Activated CD4-positive, alpha-beta T cell treated with anti-CD3 and anti-CD28 coated beads, Interleukin-2, amount 10 ng/mL, durations not matched to agents 7 days and 5 days (primary cell): ENCODE measurements at regions not wholly inside any gene's neighbourhood (a gene's known extent, or its start where the extent isn't known, plus 50 kb on each side); places are given as distances from the start of the nearest gene placed in this dataset.
A peak's percentile ranks its signal among the peaks of the same experiment; 100 is the strongest.

ENCODE experiments used
- CTCF ChIA-PET: fragments of 350-600 bp; sonication (Branson Sonifier 250); formaldehyde crosslinking; loops from one replicate; lab custom pipeline; 2021; ENCODE audit warnings: antibody characterized with exemption; lab: Charles Lee
- POLR2A ChIA-PET: fragments of 350-600 bp; sonication (Branson Sonifier 250); formaldehyde crosslinking; loops from one replicate; lab custom pipeline; 2021; ENCODE audit warnings: antibody characterized with exemption; lab: Charles Lee
- DNase-seq: peaks from one replicate; pipeline ENCODE4 v3.0.0-alpha.2; 2020
- H3K27ac Mint-ChIP-seq: one replicate; pipeline ENCODE4 v1.8.0; 2021; ENCODE audit warnings: mild to moderate bottlenecking, moderate library complexity, mixed read lengths
- H3K27me3 Mint-ChIP-seq: one replicate; pipeline ENCODE4 v1.8.0; 2021; ENCODE audit warnings: mixed read lengths
- H3K36me3 Mint-ChIP-seq: one replicate; pipeline ENCODE4 v1.8.0; 2021; ENCODE audit warnings: low read depth, mixed read lengths
- H3K4me1 Mint-ChIP-seq: one replicate; pipeline ENCODE4 v1.8.0; 2021; ENCODE audit warnings: mixed read lengths
- H3K4me3 Mint-ChIP-seq: one replicate; pipeline ENCODE4 v1.8.0; 2021; ENCODE audit warnings: mild to moderate bottlenecking, moderate library complexity, mixed read lengths
- H3K9me3 Mint-ChIP-seq: one replicate; pipeline ENCODE4 v1.8.0; 2021; ENCODE audit warnings: mixed read lengths

DNA sequence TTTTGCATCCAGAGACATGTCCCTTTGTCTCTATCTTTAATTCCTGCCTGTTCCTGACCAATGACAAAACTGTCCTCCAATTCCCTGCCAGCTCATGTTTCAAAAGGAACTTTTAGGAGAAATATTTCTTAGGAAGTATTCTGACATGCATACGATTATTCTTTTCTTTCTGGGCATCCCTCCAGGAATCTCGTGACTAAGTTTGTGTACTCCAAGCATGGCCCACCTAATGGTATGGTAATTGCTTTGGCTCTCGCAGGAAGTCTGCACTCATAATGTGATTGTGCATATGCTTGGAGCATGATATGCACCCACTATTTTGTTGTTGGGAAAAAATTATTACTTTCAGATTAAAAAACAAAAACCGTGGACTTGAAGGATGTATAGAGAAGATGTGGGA, 256.4 kb downstream of the PRDM2 start:
- no peaks in the 10 kb centered on the region for H3K9me3 Mint-ChIP-seq
- no peak overlapping the region for H3K27ac Mint-ChIP-seq
- DNase-seq = no peak
- H3K4me3 Mint-ChIP-seq = no peak overlapping the region
- POLR2A ChIA-PET = no interaction called here
- no peaks in the 10 kb centered on the region for H3K36me3 Mint-ChIP-seq
- no peaks in the 10 kb centered on the region for H3K4me1 Mint-ChIP-seq
- CTCF ChIA-PET = no interaction called here
- H3K27me3 Mint-ChIP-seq = peaks cover 11% of the 10 kb centered on the region

- Mint-ChIP-seq H3K9me3 (no peaks in the 10 kb centered on the region), H3K4me1 (no peaks in the 10 kb centered on the region), H3K4me3 (no peak overlapping the region), H3K27me3 (peaks cover 10% of the 10 kb centered on the region), H3K27ac (no peak overlapping the region), H3K36me3 (no peaks in the 10 kb centered on the region)
- DNase-seq = peak; percentile 65
- CTCF ChIA-PET = no interaction called here
- POLR2A ChIA-PET = no interaction called here
Observed at GRCh38 chr1:13960375-13960987, 260.5 kb downstream of the PRDM2 start.

GRCh38 chr1:13964768-13965167, 264.8 kb downstream of the PRDM2 start:
- no peak for DNase-seq
- ChIA-PET CTCF (interaction anchor here (0.5 kb wide), 1 partner anchor 477 kb away, joined by 3 read pairs; no protein-coding TSS in a partner anchor), POLR2A (no interaction called here)
- H3K9me3 Mint-ChIP-seq = peaks cover 2% of the 10 kb centered on the region
- H3K36me3 Mint-ChIP-seq = no peaks in the 10 kb centered on the region
- H3K27me3 Mint-ChIP-seq = peaks cover 4% of the 10 kb centered on the region
- H3K27ac Mint-ChIP-seq = no peak overlapping the region
- H3K4me3 Mint-ChIP-seq = no peak overlapping the region
- no peaks in the 10 kb centered on the region for H3K4me1 Mint-ChIP-seq

- H3K4me1 Mint-ChIP-seq = no peaks in the 10 kb centered on the region
- H3K9me3 Mint-ChIP-seq = peaks cover 7% of the 10 kb centered on the region
- POLR2A ChIA-PET = no interaction called here
- H3K27me3 Mint-ChIP-seq = peaks cover 2% of the 10 kb centered on the region
- CTCF ChIA-PET = no interaction called here
- no peak overlapping the region for H3K27ac Mint-ChIP-seq
- no peaks in the 10 kb centered on the region for H3K36me3 Mint-ChIP-seq
- no peak for DNase-seq
- no peak overlapping the region for H3K4me3 Mint-ChIP-seq
Observed at GRCh38 chr1:13965770-13966398, 265.9 kb downstream of the PRDM2 start.

- Mint-ChIP-seq H3K36me3 (no peaks in the 10 kb centered on the region), H3K4me1 (no peaks in the 10 kb centered on the region), H3K4me3 (no peak overlapping the region), H3K27me3 (peaks cover 2% of the 10 kb centered on the region), H3K27ac (no peak overlapping the region), H3K9me3 (peaks cover 13% of the 10 kb centered on the region)
- POLR2A ChIA-PET = no interaction called here
- no peak for DNase-seq
- CTCF ChIA-PET = no interaction called here
Observed at GRCh38 chr1:13967707-13968106, 267.7 kb downstream of the PRDM2 start.

GRCh38 chr1:13968361-13968760, 268.4 kb downstream of the PRDM2 start:
- Mint-ChIP-seq H3K9me3 (peaks cover 13% of the 10 kb centered on the region), H3K4me3 (no peak overlapping the region), H3K4me1 (no peaks in the 10 kb centered on the region), H3K36me3 (no peaks in the 10 kb centered on the region), H3K27ac (no peak overlapping the region), H3K27me3 (peaks cover 2% of the 10 kb centered on the region)
- ChIA-PET CTCF (no interaction called here), POLR2A (no interaction called here)
- DNase-seq = no peak

- Mint-ChIP-seq H3K36me3 (no peaks in the 10 kb centered on the region), H3K9me3 (peaks cover 13% of the 10 kb centered on the region), H3K4me1 (no peaks in the 10 kb centered on the region), H3K27ac (no peak overlapping the region), H3K27me3 (no peaks in the 10 kb centered on the region), H3K4me3 (no peak overlapping the region)
- ChIA-PET POLR2A (no interaction called here), CTCF (no interaction called here)
- DNase-seq = no peak
Observed at GRCh38 chr1:13970631-13971247, 270.8 kb downstream of the PRDM2 start.

- POLR2A ChIA-PET = no interaction called here
- H3K4me3 Mint-ChIP-seq = no peak overlapping the region
Observed at GRCh38 chr1:13976485-13976884, 276.5 kb downstream of the PRDM2 start.

GRCh38 chr1:13981142-13981541, 281.2 kb downstream of the PRDM2 start:
- Mint-ChIP-seq H3K27ac (no peak overlapping the region), H3K36me3 (no peaks in the 10 kb centered on the region), H3K27me3 (peaks cover 2% of the 10 kb centered on the region), H3K4me1 (no peaks in the 10 kb centered on the region), H3K4me3 (no peak overlapping the region), H3K9me3 (peaks cover 5% of the 10 kb centered on the region)
- no peak for DNase-seq
- ChIA-PET POLR2A (no interaction called here), CTCF (interaction anchor here (0.6 kb wide), 1 partner anchor 448 kb away, joined by 3 read pairs; no protein-coding TSS in a partner anchor)

More at GRCh38 chr1:13976485-13976884, 276.5 kb downstream of the PRDM2 start:
- Mint-ChIP-seq H3K27me3 (peaks cover 2% of the 10 kb centered on the region), H3K9me3 (peaks cover 5% of the 10 kb centered on the region), H3K27ac (no peak overlapping the region), H3K36me3 (no peaks in the 10 kb centered on the region), H3K4me1 (no peaks in the 10 kb centered on the region)
- DNase-seq = no peak
- CTCF ChIA-PET = no interaction called here

- no peaks in the 10 kb centered on the region for H3K36me3 Mint-ChIP-seq
- no peaks in the 10 kb centered on the region for H3K4me1 Mint-ChIP-seq
- peaks cover 7% of the 10 kb centered on the region for H3K27me3 Mint-ChIP-seq
- ChIA-PET CTCF (no interaction called here), POLR2A (no interaction called here)
- H3K9me3 Mint-ChIP-seq = peaks cover 2% of the 10 kb centered on the region
- no peak overlapping the region for H3K4me3 Mint-ChIP-seq
- DNase-seq = no peak
- no peak overlapping the region for H3K27ac Mint-ChIP-seq
Observed at GRCh38 chr1:13983393-13983792, 283.4 kb downstream of the PRDM2 start.

GRCh38 chr1:13990939-13991338, 291.0 kb downstream of the PRDM2 start:
- Mint-ChIP-seq H3K36me3 (no peaks in the 10 kb centered on the region), H3K27me3 (peaks cover 9% of the 10 kb centered on the region), H3K9me3 (peaks cover 3% of the 10 kb centered on the region), H3K27ac (no peak overlapping the region), H3K4me3 (no peak overlapping the region), H3K4me1 (no peaks in the 10 kb centered on the region)
- ChIA-PET POLR2A (no interaction called here), CTCF (no interaction called here)
- DNase-seq = no peak

DNA sequence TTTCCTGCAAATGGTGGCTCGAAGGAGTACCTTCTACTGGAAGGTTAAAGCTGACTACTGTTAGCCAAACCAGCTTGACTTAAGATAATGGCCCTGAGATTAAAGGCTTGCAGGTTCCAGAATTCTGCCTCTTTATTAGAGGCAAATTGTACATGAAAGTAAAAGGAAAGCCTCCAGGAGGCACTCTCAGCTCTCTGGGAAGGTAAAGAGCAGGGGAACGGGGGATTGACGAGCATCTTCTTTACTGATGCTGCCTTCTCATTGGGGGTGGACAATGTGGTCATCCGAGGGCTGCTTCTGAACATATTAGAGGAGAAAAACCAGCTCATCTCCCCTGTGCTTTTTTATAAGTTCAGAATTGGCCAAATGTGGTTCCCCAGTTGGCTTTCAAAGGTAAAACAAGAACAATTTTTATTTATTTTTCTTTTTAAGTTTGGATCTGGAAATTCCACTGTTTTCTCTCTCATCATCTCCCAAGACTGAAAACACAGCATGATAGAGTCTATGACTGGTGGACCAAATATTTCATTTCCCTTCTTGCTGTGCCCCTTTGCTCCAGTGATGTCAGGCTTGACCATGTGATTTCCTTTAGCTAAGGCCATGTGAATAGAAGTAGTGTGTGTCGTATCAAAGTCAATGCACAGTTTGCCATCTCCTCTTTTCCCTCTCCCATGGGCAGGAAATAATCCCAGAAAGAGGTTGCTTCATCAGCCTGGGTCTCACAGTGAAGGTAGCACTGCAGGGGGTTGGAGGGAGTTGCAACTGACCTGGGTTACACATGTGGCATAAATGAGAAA, 292.7 kb downstream of the PRDM2 start:
- Mint-ChIP-seq H3K27ac (no peak overlapping the region), H3K27me3 (peaks cover 4% of the 10 kb centered on the region), H3K4me1 (no peaks in the 10 kb centered on the region), H3K4me3 (no peak overlapping the region), H3K36me3 (no peaks in the 10 kb centered on the region), H3K9me3 (peaks cover 4% of the 10 kb centered on the region)
- no peak for DNase-seq
- ChIA-PET POLR2A (no interaction called here), CTCF (no interaction called here)

DNA sequence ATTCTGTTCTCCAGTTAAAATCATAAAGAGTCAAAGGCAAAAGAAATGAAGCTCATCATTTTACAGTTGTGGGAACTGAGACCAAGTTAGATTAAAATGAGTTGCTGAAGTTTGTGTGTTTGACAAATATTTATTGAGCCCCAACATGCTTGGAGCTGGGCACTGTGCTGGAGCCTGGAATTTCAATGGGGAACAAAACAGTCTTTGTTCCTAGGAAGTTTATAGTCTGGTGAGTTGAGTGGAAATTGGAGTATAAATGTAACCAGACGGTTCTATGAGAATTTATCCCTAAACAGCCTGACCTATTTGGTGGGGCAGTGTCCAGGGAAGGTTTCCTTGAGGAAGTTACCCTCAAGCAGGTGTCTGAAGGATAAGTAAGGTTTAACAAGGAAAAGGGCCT, 294.4 kb downstream of the PRDM2 start:
- POLR2A ChIA-PET = no interaction called here
- no peaks in the 10 kb centered on the region for H3K4me1 Mint-ChIP-seq

More for the DNA sequence above, 294.4 kb downstream of the PRDM2 start:
- DNase-seq = no peak
- Mint-ChIP-seq H3K27ac (no peak overlapping the region), H3K36me3 (no peaks in the 10 kb centered on the region), H3K27me3 (peaks cover 2% of the 10 kb centered on the region), H3K4me3 (no peak overlapping the region), H3K9me3 (peaks cover 5% of the 10 kb centered on the region)
- CTCF ChIA-PET = no interaction called here
